OCI-LY1 (cell line): ENCODE measurements at regions not wholly inside any gene's neighbourhood (a gene's known extent, or its start where the extent isn't known, plus 50 kb on each side); places are given as distances from the start of the nearest gene placed in this dataset.

Experiments used
- H2AFZ ChIP-seq: fragments of 200-600 bp; sonication (generic), shearing (Covaris generic); 2 replicates; pipeline ENCODE4 v1.6.0; 2014; ENCODE audit warnings: antibody characterized with exemption, mild to moderate bottlenecking, low read length
- H3F3A ChIP-seq: fragments of 200-600 bp; sonication (generic), shearing (Covaris generic); 2 replicates; pipeline ENCODE4 v1.6.0; 2014; ENCODE audit warnings: mild to moderate bottlenecking, antibody characterized with exemption, low read length, moderate library complexity; ENCODE audit not compliant: insufficient read depth
- H3K27ac ChIP-seq: fragments of 200-600 bp; sonication (generic); 2 replicates; pipeline ENCODE4 v1.5.1; 2014; ENCODE audit warnings: low read length, mixed run types, mild to moderate bottlenecking, low read depth; ENCODE audit not compliant: poor library complexity, severe bottlenecking
- H3K27me3 ChIP-seq: fragments of 200-600 bp; sonication (generic); 2 replicates; pipeline ENCODE4 v1.6.0; 2014; ENCODE audit warnings: antibody characterized with exemption, mild to moderate bottlenecking, low read length, moderate library complexity; ENCODE audit not compliant: insufficient read depth
- H3K36me3 ChIP-seq: fragments of 200-600 bp; sonication (generic); 2 replicates; pipeline ENCODE4 v1.6.1; 2014; ENCODE audit warnings: mild to moderate bottlenecking, antibody characterized with exemption, low read length, moderate library complexity, mixed read lengths; ENCODE audit not compliant: insufficient read depth
- H3K4me1 ChIP-seq: fragments of 200-600 bp; sonication (generic); 2 replicates; pipeline ENCODE4 v1.5.1; 2014; ENCODE audit warnings: mild to moderate bottlenecking, low read length, moderate library complexity; ENCODE audit not compliant: insufficient read depth, severe bottlenecking
- H3K4me2 ChIP-seq: fragments of 200-600 bp; sonication (generic), shearing (Covaris generic); 2 replicates; pipeline ENCODE4 v1.6.1; 2014; ENCODE audit warnings: low read length
- H3K4me3 ChIP-seq: fragments of 200-600 bp; sonication (generic); 2 replicates; pipeline ENCODE4 v1.5.1; 2014; ENCODE audit warnings: low read length, low read depth, mild to moderate bottlenecking, mixed read lengths; ENCODE audit not compliant: poor library complexity, severe bottlenecking
- H3K79me2 ChIP-seq: fragments of 200-600 bp; shearing (Covaris generic); 2 replicates; pipeline ENCODE4 v1.6.1; 2016; ENCODE audit warnings: mixed run types, low read length, mixed read lengths; ENCODE audit not compliant: insufficient read depth
- H3K9ac ChIP-seq: fragments of 200-600 bp; sonication (generic), shearing (Covaris generic); 2 replicates; pipeline ENCODE4 v1.6.1; 2014; ENCODE audit warnings: mild to moderate bottlenecking, low read length, mixed read lengths
- H3K9me2 ChIP-seq: fragments of 200-600 bp; sonication (generic), shearing (Covaris generic); 2 replicates; pipeline ENCODE4 v1.6.1; 2014; ENCODE audit warnings: low read depth, mild to moderate bottlenecking, low read length, mixed read lengths
- H3K9me3 ChIP-seq: fragments of 200-600 bp; shearing (Covaris generic); 2 replicates; pipeline ENCODE4 v1.6.1; 2014; ENCODE audit warnings: low read length, mixed read lengths
- H4K20me1 ChIP-seq: fragments of 200-600 bp; sonication (generic), shearing (Covaris generic); 2 replicates; pipeline ENCODE4 v1.6.0; 2016; ENCODE audit warnings: mild to moderate bottlenecking, low read length; ENCODE audit not compliant: insufficient read depth
- CTCF ChIP-seq: fragments of 200-600 bp; sonication (generic), shearing (Covaris generic); IDR thresholded peaks from 2 replicates; pipeline ENCODE4 v1.5.1; 2017; ENCODE audit warnings: mild to moderate bottlenecking, antibody characterized with exemption, low read length, moderate library complexity, mixed read lengths
- EZH2 ChIP-seq: fragments of 200-600 bp; sonication (generic), shearing (Covaris generic); IDR thresholded peaks from 2 replicates; pipeline ENCODE4 v1.8.0; 2017; ENCODE audit warnings: borderline replicate concordance, mixed run types, mild to moderate bottlenecking, antibody characterized with exemption, low read length, moderate library complexity, mixed read lengths

- no peak overlapping the region for H3K9ac ChIP-seq
- H3K27ac ChIP-seq: no peak overlapping the region
- H3K27me3 ChIP-seq: no peaks in the 10 kb centered on the region
- H3K36me3 ChIP-seq: no peaks in the 10 kb centered on the region
- H3K4me3 ChIP-seq: no peak overlapping the region
- H3K4me2 ChIP-seq: no peak overlapping the region
- no peak for TF ChIP-seq EZH2
- no peak for TF ChIP-seq CTCF
- H3F3A ChIP-seq: no peaks in the 10 kb centered on the region
- no peak overlapping the region for H2AFZ ChIP-seq
- H3K79me2 ChIP-seq: no peaks in the 10 kb centered on the region
- H3K4me1 ChIP-seq: no peaks in the 10 kb centered on the region
- no peaks in the 10 kb centered on the region for H4K20me1 ChIP-seq
- no peaks in the 10 kb centered on the region for H3K9me2 ChIP-seq
- no peaks in the 10 kb centered on the region for H3K9me3 ChIP-seq
Measured at GRCh38 chr17:56009795-56010651, 143.3 kb upstream of the ANKFN1 start.

GRCh38 chr17:56011406-56012131, 141.7 kb upstream of the ANKFN1 start:
- H3K4me2 ChIP-seq: no peak overlapping the region
- H3K4me1 ChIP-seq: no peaks in the 10 kb centered on the region
- H2AFZ ChIP-seq: no peak overlapping the region
- H3K9me2 ChIP-seq: no peaks in the 10 kb centered on the region
- H3K4me3 ChIP-seq: no peak overlapping the region
- no peak overlapping the region for H3K9ac ChIP-seq
- H4K20me1 ChIP-seq: no peaks in the 10 kb centered on the region
- H3K9me3 ChIP-seq: no peaks in the 10 kb centered on the region
- TF ChIP-seq CTCF: no peak
- no peak for TF ChIP-seq EZH2
- H3F3A ChIP-seq: no peaks in the 10 kb centered on the region
- no peaks in the 10 kb centered on the region for H3K36me3 ChIP-seq
- no peaks in the 10 kb centered on the region for H3K27me3 ChIP-seq
- H3K27ac ChIP-seq: no peak overlapping the region
- no peaks in the 10 kb centered on the region for H3K79me2 ChIP-seq

GRCh38 chr17:56018211-56018610, 135.1 kb upstream of the ANKFN1 start:
- no peaks in the 10 kb centered on the region for H3F3A ChIP-seq
- no peaks in the 10 kb centered on the region for H3K9me2 ChIP-seq
- TF ChIP-seq CTCF (no peak), EZH2 (no peak)
- no peaks in the 10 kb centered on the region for H3K9me3 ChIP-seq
- H3K4me2 ChIP-seq: no peak overlapping the region
- no peak overlapping the region for H3K4me3 ChIP-seq
- no peaks in the 10 kb centered on the region for H4K20me1 ChIP-seq
- H3K27me3 ChIP-seq: no peaks in the 10 kb centered on the region
- no peak overlapping the region for H3K27ac ChIP-seq
- no peaks in the 10 kb centered on the region for H3K4me1 ChIP-seq
- no peaks in the 10 kb centered on the region for H3K36me3 ChIP-seq
- no peaks in the 10 kb centered on the region for H3K79me2 ChIP-seq
- H2AFZ ChIP-seq: no peak overlapping the region
- H3K9ac ChIP-seq: no peak overlapping the region
